ENCODE measurements at regions not wholly inside any gene's neighbourhood (a gene's known extent, or its start where the extent isn't known, plus 50 kb on each side); places are given as distances from the start of the nearest gene placed in this dataset.
"Not testable (repeated sequence)": the region's sequence is repeated elsewhere in the genome, so short reads cannot be mapped to it uniquely, and the experiment has no call there.

GRCh38 chr5:152026328-152027024 is 101.8 kb upstream of the GLRA1 start:
- DNase-seq, result not testable (repeated sequence)

DNA sequence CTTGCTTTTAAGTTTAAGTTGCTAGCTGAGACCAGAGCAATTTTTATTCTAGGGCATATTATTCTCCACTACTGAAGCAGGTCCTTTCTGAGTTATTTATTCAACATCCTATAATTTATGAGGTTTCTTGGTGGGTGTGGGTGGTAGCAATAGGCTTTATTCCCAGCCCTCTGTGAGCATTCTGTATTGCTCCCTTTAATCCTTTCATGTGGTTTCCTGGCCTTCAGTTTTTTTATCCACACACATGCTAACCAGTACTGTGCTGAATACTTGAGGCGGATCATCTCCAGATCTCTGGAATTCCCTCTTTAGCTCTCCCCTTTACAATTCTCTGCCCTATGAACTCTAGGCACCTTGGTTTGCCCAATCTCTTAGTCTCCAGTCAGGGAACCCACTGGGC is 91.8 kb upstream of the GLRA1 start:
- DNase-seq, result no peak

- no peak for DNase-seq
Observed at GRCh38 chr5:152007653-152008335, 83.1 kb upstream of the GLRA1 start.

GRCh38 chr5:152004095-152004494 is 79.4 kb upstream of the GLRA1 start:
- no peak for DNase-seq

Data from fibroblast of skin of right biceps (primary cell).